GM19025 (cell line): ENCODE measurements at regions not wholly inside any gene's neighbourhood (a gene's known extent, or its start where the extent isn't known, plus 50 kb on each side); places are given as distances from the start of the nearest gene placed in this dataset.
"Not testable (repeated sequence)": the region's sequence is repeated elsewhere in the genome, so short reads cannot be mapped to it uniquely, and the experiment has no call there.

Experiments used
- ATAC-seq: cut with Tn5 transposase; IDR thresholded peaks from one replicate; pipeline ENCODE4 v1.9.1; 2021; ENCODE audit warnings: mild to moderate bottlenecking, low read depth, moderate library complexity; ENCODE audit not compliant: unreplicated experiment

DNA sequence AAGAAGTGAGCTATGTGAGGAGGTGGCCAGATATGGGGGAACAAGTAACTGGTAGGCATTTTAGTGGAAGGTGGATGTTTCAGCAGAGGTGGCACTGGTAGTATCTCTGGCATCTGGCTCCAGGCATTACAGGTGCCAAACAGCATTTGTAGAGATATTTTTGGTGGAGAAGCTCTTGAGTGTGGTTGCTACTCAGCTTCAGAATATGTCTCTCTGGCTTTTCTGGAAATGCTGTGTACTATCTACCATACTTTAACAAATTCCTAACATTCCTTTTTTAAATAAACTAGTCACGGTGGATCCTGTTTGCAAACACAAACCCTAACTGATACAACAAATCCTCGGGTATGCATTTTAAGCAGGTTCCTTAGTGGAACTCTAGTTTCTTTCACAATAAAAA, 128.0 kb downstream of the BARX2 start:
- no peak for ATAC-seq

DNA sequence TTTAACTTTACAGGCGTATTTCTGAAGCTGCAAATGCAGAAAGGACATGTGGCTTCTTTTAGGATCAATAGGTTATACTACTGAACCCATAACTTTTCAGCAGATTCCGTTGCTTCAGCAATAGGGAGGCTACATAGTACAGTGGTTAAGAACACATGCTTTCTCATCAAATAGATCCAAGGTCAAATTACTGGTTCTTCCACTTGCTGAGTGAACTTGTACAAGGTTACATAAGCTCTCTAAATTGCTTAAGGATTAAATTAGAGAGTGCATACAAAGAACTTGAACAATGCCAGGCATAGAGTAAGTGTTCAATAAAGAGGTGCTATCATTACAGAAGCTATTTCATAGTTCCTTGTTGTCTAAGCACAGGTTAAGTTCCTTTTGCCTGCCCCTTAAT, 129.6 kb downstream of the BARX2 start:
- ATAC-seq = no peak

DNA sequence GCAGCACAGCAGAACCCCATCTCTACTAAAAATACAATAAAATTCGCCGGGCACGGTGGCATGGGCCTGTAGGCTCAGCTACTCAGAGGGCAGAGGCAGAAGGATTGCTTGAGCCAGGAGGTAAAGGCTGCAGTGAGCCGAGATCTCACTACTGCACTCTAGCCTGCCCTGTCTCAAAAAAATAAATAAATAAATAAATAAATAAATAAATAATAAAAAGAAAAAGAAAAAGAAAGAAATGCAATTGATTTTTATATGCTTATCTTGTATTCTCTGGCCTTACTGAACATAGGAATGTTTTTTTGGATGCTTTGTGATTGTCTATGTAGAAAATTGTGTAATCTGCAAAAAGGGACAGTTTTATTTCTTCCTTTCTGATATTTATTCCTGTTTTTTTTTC, 132.5 kb downstream of the BARX2 start:
- ATAC-seq = no peak

DNA sequence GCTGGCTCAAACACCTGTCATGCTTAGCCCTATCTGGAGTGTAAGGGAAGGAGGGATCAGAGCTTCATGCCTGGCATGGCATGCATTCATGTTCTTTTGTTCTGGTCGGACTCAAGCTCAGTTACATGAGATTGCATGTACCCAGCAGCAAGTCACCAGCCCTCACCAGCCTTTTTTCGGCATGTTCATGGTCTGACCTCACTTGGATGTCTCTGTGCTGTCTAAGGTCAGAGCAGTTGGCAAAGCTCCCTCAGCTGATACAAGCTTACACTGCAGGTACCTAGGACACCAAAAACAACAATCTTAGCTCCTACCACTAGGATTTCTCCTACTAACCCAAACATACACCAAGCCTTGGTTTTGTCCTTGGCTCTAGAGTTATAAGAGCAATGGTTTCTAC, 152.6 kb downstream of the BARX2 start:
- no peak for ATAC-seq

DNA sequence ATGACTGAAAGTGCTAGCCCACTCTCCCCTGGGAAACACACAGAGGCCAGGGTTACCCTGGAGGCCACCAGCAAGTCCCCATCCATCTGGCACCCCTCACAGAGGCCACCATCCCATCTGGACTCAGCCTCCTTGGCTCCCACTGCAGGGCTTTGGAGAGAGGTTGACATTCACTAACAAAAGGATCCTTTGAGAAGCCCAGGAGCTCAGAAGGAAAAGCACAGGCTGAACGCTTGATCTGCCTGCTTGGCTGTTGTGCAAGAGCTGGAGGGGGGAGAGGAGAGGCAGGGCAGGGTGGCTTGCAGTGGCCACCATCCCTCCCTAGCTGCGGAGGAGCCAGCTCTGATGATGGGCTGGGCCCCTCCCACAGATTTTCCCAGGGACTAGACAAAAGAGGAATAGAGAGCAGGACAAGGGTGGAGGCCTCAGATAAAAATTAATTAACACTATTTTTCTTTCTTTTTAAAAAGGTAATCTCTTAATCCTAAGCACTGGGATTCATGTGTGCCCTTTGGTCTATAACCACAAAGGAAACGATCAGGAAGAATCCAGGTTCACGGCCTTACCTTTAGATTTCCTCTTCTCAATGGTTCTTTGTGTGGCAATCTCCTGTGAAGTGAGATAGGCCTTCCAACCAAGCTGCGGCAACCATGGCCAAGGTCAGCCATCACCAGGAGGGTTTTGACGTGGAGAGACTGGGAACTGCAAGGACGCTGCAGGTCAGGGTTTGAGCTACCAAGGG, 154.7 kb downstream of the BARX2 start:
- ATAC-seq = no peak

DNA sequence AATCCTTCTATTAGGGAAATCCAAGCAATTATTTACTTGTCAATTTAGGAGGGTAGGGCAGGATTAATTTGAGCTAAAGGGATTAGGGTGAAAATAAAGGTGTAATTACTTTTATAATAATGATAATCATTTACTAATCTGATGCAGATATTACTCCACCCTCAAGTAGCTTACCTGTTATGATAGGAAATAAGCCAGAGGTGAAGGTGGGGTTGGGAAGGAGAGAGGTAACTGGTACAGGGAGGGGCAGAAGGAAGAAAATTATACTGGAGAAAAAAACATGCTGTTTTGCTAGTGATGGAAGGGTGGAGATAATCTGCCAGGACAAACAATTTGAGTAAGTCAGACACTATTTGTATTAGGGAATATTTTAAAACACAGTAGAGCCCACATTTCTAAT, 157.7 kb downstream of the BARX2 start:
- ATAC-seq = no peak

DNA sequence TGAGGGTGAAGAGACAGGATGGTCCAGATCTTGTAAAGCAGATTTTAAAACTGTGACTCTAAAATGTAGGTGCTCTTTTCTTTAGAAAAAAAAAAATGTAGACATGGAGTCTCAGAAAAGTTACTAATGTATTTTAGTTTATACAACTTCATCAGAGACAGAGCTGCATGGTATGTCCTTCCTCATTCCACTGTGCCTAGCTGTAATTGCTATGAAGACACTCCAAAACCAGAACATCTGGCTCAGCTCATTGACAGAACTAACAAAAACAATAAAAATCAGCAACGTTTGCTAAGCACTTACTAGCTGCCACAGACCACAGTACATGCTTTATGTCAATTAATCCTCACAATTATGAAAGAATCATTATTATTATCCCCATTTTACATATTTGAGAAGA, 160.7 kb downstream of the BARX2 start:
- no peak for ATAC-seq

DNA sequence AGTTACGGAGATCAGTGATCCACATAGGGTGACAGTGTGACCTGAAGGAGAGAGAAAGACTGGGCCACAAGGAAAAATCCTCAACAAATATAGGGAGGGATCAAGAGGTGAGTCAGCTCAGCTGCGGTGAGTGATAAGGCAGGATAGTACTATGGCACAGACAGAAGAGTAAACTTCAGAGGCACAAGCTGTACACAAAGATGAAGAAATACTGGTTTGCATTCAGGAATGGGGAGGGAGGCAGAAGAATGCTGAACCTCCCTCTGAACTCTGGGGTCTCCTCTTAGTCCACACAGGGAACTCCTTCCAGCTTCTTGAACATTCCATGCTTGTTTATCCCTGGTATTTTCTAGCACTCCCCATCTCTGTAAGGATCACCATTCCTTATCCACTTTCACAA, 162.7 kb downstream of the BARX2 start:
- no peak for ATAC-seq

DNA sequence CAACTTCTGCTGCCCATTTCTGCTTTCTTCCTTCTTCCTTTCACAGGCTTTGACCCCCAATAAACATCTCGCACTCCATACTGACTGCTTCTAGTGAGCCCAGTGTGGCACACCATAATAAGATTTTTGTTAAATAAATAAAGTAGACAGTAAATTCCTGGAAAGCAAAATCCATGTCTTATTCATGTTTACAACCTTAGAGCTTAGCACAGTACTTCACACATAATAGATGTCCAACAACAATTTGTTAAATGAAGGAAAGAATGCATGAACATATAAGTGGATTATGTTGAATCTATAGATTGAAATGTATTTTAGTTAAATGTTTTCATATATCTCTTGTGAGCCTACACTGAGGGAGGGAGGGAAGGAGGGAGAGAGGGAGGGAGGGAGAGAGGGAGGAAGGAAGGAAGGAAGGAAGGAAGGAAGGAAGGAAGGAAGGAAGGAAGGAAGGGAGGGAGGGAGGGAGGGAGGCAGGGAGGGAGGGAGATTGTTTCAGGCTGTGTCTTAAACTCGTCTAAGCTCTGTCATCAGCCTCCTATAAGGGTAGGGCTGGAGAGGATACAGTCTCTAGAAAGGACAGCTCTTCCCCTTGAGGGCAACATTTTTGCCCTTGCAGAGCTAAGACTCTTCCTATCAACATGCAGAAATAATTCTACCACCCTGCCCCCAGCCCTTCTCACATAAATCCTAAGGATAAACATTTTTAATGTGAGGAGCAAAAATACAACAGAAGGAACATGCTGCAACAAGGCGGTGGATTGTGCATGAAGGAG, 168.1 kb downstream of the BARX2 start:
- ATAC-seq = no peak

DNA sequence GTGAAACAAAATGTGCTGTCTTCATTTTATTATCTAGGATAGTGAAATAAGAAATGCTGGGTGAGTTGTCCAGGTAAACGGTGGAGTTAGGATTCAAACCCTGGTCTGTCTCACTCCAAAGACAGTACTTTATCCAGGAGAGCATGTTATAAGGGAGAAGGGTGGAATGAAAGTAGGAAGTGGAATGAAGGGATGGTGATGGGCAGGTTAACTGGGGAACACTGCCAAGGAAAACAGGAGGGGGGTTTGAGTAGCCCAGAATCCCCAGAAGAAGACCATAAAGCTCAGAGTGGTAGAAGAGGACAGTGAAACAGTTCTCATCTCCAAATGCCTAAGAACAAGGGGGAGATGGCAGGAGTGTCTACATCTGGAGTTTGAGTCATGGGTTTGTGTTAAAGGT, 169.0 kb downstream of the BARX2 start:
- ATAC-seq = no peak

DNA sequence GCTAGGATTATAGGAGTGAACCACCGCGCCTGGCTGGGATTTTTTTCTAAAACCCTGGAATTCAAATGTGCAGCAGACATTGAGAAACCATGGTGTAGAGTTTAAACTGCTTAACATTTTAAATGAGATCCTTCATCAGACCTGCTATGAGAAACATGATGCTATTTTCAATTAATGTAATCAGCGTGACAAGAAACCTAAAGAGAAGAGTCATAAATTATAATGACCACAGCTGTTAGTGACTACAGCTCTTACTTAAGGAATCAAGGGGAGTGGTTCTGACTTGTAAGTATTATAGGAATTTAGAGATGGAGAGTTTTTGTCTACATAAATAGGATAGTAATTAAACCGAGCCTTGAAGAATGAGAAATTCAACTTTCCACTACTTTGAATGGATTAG, 170.6 kb downstream of the BARX2 start:
- ATAC-seq = no peak

DNA sequence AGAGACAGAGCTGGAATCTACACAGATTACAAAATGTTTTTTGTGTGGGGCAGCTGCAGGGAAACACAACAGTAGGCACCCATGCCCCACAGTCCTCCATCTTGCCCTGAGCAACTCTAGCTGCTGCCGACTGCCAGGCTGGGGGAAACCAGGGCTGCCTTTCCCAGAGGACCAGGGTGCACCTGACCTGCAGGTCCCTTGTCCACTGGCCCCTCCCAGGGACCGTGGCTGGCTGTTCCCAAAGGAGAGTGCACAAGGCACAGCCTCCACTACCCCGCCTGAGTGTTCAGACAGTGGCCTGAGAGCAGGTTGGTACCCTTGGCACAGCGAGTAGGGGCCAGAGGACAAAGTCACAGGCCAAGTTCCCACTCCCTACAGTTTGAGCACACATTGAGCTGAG, 181.8 kb downstream of the BARX2 start:
- no peak for ATAC-seq

DNA sequence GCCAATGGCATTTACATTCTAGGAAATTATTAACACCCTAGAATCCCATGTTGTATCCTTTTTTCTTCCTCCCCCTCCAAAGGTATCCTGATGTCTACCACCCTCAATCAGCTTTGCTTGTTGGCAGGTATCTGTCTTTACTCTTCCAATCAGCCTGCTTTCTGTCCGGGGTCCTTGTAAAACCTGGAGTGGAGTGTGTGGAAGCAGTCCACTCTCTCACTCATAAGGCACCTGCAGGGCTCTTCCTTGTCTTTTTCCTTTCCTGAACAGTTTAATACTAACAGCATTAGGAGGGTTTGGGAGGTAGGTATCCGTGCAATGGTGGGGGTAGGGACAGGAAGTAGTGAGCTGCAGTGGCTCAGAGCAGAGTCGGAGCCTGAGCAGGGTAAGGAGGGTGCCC, 193.4 kb downstream of the BARX2 start:
- ATAC-seq = no peak

DNA sequence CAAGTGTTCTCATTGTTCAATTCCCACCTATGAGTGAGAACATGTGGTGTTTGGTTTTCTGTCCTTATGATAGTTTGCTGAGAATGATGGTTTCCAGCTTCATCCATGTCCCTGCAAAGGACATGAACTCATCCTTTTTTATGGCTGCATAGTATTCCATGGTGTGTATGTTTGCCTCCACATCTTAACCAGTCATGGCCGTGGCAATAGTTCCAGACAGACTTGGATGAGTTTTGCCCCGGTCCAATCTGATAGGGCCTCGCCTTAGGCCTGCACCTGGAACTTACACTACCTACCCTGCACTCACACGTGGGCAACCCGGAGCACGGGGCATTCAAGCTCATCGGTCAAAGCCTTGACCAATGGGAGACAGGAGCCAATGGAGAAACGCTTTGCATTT, 197.0 kb downstream of the BARX2 start:
- not testable (repeated sequence) for ATAC-seq

DNA sequence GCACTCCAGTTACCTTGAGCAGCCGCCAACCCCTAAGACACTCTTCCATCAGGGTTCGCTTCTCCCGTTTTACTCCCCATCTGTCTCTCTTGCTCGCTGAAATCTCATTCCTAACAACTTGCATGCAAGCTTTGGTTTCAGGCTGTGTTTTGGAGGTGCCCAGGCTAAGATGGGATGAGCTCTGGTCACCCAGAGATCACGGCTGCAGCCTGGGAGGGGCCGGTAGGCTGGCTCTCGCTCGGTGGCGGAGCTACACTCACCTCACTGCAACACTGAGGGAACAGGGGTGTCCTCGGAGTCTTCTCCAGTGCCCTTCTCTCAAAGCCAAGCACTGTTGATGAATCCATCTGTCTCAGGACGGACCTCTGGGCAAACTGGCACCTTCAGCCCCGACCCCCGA, 197.5 kb downstream of the BARX2 start:
- ATAC-seq = no peak

DNA sequence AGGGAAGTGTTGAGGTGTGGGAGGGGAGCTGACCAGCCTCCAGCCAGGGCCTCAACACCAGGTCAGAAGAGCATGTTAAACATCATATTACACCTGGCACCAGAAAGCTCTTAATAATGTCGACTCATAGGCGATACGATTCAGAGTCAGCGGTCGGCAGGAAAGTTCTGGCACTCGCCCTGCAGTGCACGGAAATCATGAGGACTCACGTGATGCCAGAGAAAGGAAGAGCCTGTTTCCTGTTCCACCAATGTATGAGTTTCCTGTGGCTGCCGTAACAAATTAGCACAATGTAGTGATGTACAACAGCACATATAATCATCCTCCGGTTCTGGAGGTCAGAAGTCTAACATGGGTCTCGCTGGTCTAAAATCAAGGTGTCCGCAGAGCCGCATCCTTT, 198.8 kb downstream of the BARX2 start:
- no peak for ATAC-seq

DNA sequence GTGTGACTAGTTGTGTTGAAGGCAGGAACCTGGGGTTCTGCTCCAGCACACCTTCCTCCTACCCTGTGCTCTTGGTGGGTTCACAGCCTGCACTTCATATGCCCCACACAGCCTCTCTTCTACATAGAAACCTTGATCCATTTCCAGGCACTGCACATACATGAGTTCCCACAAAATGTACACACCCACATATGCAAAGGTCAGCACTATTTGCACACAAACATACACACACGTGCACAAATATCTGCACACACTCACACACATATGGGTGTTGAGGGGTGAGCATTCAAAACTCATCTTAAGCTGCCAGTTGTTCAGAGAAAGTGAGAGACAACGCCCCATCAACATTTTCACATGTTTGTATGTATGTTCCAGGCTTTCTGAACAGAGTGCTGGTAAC, 201.0 kb downstream of the BARX2 start:
- ATAC-seq = no peak

DNA sequence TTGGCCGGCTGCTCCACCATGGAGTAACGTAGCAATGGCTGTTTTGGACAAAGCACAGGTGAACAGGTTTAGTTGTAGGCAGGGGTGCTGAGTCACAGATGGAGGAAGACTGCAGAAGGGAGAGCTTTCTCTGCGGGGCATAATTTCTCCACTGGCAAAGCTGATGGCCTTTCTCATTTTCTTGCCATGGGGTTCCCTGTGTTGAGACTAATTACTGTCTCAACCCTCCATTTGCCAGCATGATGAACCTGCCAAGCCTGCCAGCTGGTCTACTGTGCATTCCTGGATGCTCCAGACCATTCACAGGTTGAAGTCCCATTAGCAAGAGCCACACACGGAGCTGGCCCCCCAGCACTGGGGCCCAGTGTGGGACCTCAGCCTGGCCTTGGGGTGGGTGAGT, 202.4 kb downstream of the BARX2 start:
- ATAC-seq = no peak

DNA sequence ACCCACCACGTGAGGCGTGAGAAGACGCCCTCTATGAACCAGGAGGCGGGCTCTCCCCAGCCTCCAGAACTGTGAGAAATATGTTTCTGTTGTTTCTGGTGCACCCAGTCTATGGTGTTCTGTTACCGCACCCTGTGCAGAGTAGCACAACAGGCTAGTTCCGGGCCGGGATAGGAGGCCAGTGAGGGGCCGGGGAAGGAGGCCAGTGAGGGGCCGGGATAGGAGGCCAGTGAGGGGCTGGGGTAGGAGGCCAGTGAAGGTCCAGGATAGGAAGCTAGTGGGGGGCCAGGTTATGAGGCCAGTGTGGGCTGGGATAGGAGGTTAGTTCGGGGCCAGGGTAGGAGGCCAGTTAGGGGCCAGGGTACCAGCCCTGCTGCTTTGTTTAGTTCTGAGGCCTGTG, 204.6 kb downstream of the BARX2 start:
- no peak for ATAC-seq

DNA sequence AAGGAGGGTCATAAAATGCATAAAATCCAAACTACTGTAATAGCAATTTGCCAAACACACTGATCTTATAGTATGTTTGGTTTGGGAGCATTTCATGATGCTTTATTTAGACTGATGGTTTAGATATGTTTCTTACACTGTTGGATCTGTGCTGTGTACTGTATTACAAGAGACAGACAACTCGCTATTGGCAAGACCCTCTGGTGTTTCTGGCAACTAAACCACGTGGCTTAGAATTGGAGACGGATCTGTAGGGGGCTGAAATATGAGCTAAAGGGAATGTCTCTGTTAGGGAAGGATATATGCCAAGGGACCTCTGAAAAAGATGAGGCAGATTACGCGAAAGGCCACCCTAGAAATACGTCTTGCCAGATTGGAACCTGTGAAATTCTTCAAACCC, 208.7 kb downstream of the BARX2 start:
- ATAC-seq = no peak

DNA sequence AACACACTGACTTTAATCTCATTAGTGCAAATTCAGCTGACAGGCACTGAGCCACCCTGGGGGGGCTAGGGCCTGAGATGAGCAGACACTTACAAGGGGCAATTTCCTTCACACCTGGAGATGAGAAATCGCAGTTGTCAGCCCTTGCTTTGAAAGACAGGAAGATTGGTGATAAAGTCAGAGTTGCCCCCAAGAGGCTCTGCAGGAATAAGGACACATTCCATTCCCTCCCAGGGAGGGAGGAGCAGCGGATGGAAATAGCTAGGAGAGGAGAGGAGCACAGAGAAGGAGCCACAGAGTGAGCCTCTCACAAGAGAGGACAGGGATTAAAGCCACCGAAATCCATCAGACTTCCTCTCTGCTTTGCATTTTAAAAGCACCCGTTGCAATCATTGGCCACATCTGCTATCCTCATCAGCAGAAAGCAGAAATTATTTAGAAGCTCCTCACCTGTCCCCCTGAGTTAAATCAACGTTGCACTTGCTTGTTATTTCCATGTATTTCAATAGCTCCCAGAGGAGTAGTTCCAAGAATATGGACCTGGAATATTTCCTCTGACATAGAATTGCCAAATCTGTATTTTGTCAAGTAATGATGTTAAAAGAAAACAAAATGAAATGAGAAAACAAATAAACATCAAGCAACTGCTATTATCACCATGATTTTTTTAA, 213.7 kb downstream of the BARX2 start:
- no peak for ATAC-seq
